Body of pancreas (tissue), 4 donors: ENCODE measurements at regions not wholly inside any gene's neighbourhood (a gene's known extent, or its start where the extent isn't known, plus 50 kb on each side); places are given as distances from the start of the nearest gene placed in this dataset.

Experiments used
- POLR2A ChIP-seq, 3 donors: fragments of 450-650 bp; IDR thresholded peaks; one replicate each; pipeline ENCODE4 v1.6.1; 2016; ENCODE audit warnings: antibody characterized with exemption in 3 of 3, mild to moderate bottlenecking in 2 of 3
- TF ChIP-seq, protein P1 (sequence below), 7 experiments: fragments of 450-650 bp in 4 of 7; fragments of 200-600 bp in 3 of 7; sonication (generic) in 3 of 7; IDR thresholded peaks; one replicate each; pipeline ENCODE4 v1.5.1; 2016 to 2019; ENCODE audit warnings: antibody characterized with exemption in 7 of 7

DNA sequence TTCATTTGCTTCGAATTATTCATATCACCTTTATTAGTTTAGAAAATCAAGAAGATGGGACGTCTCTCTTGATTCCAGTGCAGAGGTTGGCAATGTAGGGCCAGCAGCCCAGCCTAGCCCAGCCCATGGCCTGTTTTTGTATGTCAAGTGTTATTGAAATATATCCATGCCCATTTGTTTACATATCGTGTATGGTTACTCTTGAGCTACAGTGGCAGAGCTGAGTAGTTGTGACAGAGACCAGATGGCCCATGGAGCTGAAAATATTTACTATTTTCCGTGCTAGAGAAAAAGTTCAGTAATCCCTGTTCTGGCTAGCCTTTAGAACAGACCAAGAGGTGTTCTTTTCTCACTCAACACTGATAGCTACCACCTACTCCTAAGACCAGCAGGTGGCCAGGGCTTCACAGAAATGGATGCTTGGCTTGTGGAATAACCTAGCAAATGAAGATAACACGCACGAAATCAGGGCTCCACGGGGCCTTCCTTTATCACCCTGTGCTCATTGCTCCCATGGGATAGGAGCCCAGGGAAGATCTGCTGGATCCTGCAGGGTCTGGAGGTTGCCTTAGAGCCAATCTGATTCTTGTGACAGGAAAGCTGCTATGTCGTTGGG, 123.2 kb upstream of the ANKFN1 start:
- TF ChIP-seq, protein P1, sequence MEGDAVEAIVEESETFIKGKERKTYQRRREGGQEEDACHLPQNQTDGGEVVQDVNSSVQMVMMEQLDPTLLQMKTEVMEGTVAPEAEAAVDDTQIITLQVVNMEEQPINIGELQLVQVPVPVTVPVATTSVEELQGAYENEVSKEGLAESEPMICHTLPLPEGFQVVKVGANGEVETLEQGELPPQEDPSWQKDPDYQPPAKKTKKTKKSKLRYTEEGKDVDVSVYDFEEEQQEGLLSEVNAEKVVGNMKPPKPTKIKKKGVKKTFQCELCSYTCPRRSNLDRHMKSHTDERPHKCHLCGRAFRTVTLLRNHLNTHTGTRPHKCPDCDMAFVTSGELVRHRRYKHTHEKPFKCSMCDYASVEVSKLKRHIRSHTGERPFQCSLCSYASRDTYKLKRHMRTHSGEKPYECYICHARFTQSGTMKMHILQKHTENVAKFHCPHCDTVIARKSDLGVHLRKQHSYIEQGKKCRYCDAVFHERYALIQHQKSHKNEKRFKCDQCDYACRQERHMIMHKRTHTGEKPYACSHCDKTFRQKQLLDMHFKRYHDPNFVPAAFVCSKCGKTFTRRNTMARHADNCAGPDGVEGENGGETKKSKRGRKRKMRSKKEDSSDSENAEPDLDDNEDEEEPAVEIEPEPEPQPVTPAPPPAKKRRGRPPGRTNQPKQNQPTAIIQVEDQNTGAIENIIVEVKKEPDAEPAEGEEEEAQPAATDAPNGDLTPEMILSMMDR (IDR thresholded peaks at IDR 0.05), result no peak
- no peak for TF ChIP-seq POLR2A (IDR thresholded peaks at IDR 0.05)
